GM21360 (cell line): ENCODE measurements at regions not wholly inside any gene's neighbourhood (a gene's known extent, or its start where the extent isn't known, plus 50 kb on each side); places are given as distances from the start of the nearest gene placed in this dataset.

ENCODE experiments used
- ATAC-seq: cut with Tn5 transposase; IDR thresholded peaks from one replicate; pipeline ENCODE4 v1.9.1; 2021; ENCODE audit warnings: mild to moderate bottlenecking, moderate library complexity; ENCODE audit not compliant: unreplicated experiment

- ATAC-seq, result no peak
These were observed 200.2 kb upstream of the ID4 start for GRCh38 chr6:19637010-19637409.

GRCh38 chr6:19638931-19639330, 198.2 kb upstream of the ID4 start:
- no peak for ATAC-seq

GRCh38 chr6:19643287-19643686, 193.9 kb upstream of the ID4 start:
- ATAC-seq, result no peak

- no peak for ATAC-seq
These were observed 193.5 kb upstream of the ID4 start for GRCh38 chr6:19643713-19644112.

DNA sequence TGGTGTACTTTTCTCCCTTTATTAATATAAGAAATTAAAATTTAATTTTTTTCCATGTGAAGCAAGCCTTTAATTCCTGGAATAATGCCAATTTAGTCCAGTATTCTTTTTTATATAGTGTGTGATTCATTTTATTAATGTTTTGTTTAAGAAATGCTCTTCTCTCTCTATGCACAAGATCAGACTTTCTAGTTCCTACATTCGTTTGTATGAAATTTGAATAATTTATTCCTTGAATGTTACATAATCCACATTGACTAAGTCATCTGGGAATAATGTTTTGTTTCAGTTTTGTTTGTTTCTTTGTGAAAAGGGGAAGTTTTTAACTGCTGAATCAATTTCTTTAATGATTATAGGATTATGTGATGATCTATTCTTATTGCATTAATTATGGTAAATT, 181.4 kb upstream of the ID4 start:
- no peak for ATAC-seq

- no peak for ATAC-seq
These were observed 176.9 kb upstream of the ID4 start for GRCh38 chr6:19660123-19660910.

- no peak for ATAC-seq
These were observed 174.3 kb upstream of the ID4 start for GRCh38 chr6:19662911-19663310.

GRCh38 chr6:19663479-19663878, 173.7 kb upstream of the ID4 start:
- no peak for ATAC-seq

GRCh38 chr6:19664050-19664449, 173.1 kb upstream of the ID4 start:
- no peak for ATAC-seq

- ATAC-seq, result no peak
These were observed 172.1 kb upstream of the ID4 start for GRCh38 chr6:19664878-19665612.

- ATAC-seq, result no peak
These were observed 171.6 kb upstream of the ID4 start for GRCh38 chr6:19665613-19665909.

- ATAC-seq, result no peak
These were observed 168.5 kb upstream of the ID4 start for GRCh38 chr6:19668710-19669109.

- ATAC-seq, result no peak
These were observed 168.0 kb upstream of the ID4 start for GRCh38 chr6:19669206-19669605.

DNA sequence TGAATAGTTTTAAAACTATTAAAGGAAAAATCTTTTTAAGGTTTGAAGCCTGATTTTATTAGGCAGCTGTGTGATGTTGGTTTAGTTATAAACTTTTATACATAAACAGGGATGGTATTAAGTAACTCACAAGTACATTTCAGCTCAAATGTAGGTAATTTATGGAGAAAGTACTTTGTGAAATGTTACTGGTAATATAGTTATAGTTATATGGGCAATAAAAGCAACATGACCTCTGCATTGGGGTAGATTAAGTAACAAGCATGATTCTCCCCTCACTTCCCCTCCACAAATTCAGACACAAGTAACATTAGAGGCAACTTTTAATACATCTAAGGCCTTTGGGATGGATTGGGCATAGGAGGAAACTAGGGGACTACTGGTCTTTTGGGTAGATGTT, 154.3 kb upstream of the ID4 start:
- no peak for ATAC-seq

DNA sequence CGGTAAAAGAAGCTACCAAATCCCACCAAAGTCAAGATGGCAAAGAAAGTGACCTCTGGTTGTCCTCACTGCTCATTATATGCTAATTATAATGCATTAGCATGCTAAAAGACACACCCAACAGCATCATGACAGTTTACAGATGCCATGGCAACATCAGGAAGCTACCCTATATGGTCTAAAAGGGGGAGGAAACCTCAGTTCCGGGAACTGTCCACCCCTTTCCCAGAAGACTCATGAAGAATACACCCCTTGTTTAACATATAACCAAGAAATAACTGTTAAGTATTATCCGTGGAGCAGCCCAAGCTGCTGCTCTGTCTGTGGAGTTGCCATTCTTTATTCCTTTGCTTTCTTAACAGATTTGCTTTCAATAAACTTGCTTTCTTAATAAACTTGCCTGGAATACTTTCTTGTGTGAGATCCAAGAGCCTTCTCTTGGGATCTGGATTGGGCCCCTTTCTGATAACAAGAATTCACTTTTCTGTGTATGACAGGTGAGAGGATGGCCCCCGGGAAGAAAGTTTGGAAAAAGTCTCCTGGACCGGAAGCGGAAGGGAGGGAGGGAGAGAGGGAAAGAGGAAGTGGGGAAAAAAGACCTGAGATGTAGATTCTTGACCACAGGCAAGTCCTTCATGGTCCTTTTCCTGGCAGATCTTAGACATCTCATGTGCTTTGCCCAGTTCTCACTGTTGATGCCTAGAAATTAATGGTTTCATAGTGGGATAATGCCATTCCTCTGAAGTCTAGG, 146.7 kb upstream of the ID4 start:
- ATAC-seq, result no peak

DNA sequence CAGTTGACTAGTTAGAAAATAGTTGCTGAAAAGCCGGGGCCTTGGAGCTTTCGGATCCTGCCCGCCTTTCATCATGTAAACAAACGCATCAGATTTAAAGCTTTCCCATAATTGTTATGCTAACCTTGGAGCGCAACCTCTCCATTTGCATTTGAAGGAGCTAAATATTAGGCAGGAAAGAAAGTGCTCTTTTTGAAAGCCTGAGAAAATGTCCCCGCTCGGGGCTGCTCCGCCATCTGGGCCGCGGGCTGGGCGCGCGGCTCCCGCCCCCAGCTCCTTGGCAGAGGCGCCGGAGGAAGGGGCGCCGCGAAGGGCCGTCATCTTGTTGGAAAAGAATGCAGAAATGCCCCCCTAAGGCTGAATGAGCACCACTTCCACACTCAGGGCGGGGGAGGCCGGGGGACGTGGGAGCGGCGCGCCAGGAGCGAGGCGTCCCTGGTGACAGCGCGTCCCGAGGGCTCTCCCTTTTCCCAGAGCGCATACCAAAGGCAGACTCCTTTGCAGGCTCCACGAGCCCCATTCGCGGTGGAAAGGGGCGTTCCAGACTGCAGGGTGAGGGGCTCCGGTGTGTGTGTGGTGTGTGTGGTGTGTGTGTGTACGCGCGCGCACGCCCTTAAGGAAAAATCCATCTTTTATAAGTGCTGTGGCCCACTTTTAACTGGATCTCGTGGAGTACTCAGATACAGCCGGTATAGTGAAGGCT, 145.6 kb upstream of the ID4 start:
- ATAC-seq, result no peak

GRCh38 chr6:19692506-19693298, 144.5 kb upstream of the ID4 start:
- ATAC-seq, result no peak

DNA sequence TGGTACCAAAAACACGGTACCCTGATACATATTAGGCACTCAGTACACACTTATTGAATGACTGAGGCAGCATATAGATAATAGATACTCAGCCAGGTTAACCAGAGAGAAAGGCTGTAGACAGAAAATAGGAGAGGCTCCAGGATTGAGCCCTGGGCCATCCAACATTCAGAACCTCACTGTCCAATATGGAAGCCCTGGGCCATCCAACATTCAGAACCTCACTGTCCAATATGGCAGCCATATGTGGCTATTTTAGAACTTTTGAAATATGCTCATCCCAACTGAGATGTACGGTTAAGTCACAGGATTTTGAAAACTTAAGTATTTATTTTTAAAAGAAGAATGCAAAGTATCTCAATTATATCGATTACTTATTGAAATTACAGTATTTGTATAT, 142.5 kb upstream of the ID4 start:
- ATAC-seq, result no peak

GRCh38 chr6:19697744-19698290, 139.4 kb upstream of the ID4 start:
- no peak for ATAC-seq

GRCh38 chr6:19699932-19700331, 137.2 kb upstream of the ID4 start:
- ATAC-seq, result no peak
